ENCODE measurements at regions not wholly inside any gene's neighbourhood (a gene's known extent, or its start where the extent isn't known, plus 50 kb on each side); places are given as distances from the start of the nearest gene placed in this dataset.

GRCh38 chr20:55800552-55801245 is 204.6 kb downstream of the CBLN4 start:
- no peak for TF ChIP-seq CTCF (IDR thresholded peaks at IDR 0.05)
- H3K9me3 Mint-ChIP-seq = peaks cover 57% of the 10 kb centered on the region

GRCh38 chr20:55793986-55794385 is 211.3 kb downstream of the CBLN4 start:
- DNase-seq = no peak
- TF ChIP-seq CTCF (IDR thresholded peaks at IDR 0.05) = no peak
- H3K27ac Mint-ChIP-seq = no peak overlapping the region
- H3K4me3 Mint-ChIP-seq = no peak overlapping the region
- peaks cover 5% of the 10 kb centered on the region for H3K27me3 Mint-ChIP-seq (ENCODE audit: low read depth, poor library complexity)
- H3K9me3 Mint-ChIP-seq = peaks cover 74% of the 10 kb centered on the region
- H3K36me3 Mint-ChIP-seq (ENCODE audit: low read depth) = no peaks in the 10 kb centered on the region
- no peaks in the 10 kb centered on the region for H3K4me1 Mint-ChIP-seq

More at GRCh38 chr20:55800552-55801245, 204.6 kb downstream of the CBLN4 start:
- H3K27me3 Mint-ChIP-seq (ENCODE audit: low read depth, poor library complexity) = peaks cover 4% of the 10 kb centered on the region
- H3K36me3 Mint-ChIP-seq (ENCODE audit: low read depth) = no peaks in the 10 kb centered on the region
- H3K4me1 Mint-ChIP-seq = no peaks in the 10 kb centered on the region
- H3K4me3 Mint-ChIP-seq = no peak overlapping the region
- DNase-seq = no peak
- H3K27ac Mint-ChIP-seq = no peak overlapping the region

GRCh38 chr20:55792049-55792448 is 213.3 kb downstream of the CBLN4 start:
- peaks cover 71% of the 10 kb centered on the region for H3K9me3 Mint-ChIP-seq

DNA sequence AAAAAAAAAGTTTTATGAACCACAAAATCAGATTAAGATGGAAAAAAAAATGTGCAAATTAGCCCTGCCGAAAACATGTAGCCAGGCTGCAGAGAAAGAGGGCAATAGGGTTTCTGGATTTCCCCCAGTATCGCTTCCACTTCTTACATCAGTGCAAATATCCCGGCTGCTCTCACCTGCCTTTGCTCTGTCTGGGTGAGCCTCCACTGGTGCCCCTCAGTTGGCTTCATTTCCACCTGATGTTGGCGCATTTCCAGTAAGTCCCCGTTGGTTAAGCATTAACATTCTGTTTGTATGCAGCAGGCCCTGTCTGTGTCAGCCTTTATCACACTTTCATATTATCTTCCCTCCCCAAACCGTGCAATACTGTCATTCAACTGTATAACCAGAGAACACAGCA is 215.1 kb downstream of the CBLN4 start:
- H3K27ac Mint-ChIP-seq = no peak overlapping the region
- H3K9me3 Mint-ChIP-seq = peaks cover 65% of the 10 kb centered on the region
- no peak for TF ChIP-seq CTCF (IDR thresholded peaks at IDR 0.05)
- no peaks in the 10 kb centered on the region for H3K4me1 Mint-ChIP-seq
- no peak overlapping the region for H3K4me3 Mint-ChIP-seq
- peaks cover 5% of the 10 kb centered on the region for H3K27me3 Mint-ChIP-seq (ENCODE audit: low read depth, poor library complexity)
- H3K36me3 Mint-ChIP-seq (ENCODE audit: low read depth) = no peaks in the 10 kb centered on the region
- DNase-seq = no peak

More at GRCh38 chr20:55792049-55792448, 213.3 kb downstream of the CBLN4 start:
- Mint-ChIP-seq H3K27ac (no peak overlapping the region), H3K4me1 (no peaks in the 10 kb centered on the region), H3K36me3 (ENCODE audit: low read depth) (no peaks in the 10 kb centered on the region), H3K27me3 (ENCODE audit: low read depth, poor library complexity) (peaks cover 5% of the 10 kb centered on the region), H3K4me3 (no peak overlapping the region)
- DNase-seq = no peak
- TF ChIP-seq CTCF (IDR thresholded peaks at IDR 0.05) = no peak

DNA sequence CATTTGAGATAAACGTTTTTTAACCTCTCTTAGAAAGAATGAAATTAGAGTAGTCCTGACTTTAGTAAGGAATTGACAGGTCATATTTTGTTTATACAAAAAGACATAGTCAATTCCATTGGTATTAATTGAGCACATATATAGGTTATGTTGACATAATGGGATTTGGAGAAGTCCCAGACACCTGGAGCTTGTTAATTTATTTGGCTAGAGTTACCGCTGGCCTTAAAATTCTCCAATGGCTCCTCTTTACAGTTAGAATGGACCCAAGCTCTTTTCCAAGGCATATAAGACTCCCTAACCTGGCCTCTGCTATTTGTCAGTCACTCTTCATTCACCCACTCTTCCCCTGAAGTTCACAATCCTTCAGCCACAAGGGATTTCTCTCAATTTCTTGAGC is 221.3 kb downstream of the CBLN4 start:
- peaks cover 42% of the 10 kb centered on the region for H3K9me3 Mint-ChIP-seq
- no peaks in the 10 kb centered on the region for H3K36me3 Mint-ChIP-seq (ENCODE audit: low read depth)
- no peaks in the 10 kb centered on the region for H3K4me1 Mint-ChIP-seq
- no peak overlapping the region for H3K27ac Mint-ChIP-seq
- H3K27me3 Mint-ChIP-seq (ENCODE audit: low read depth, poor library complexity) = peaks cover 3% of the 10 kb centered on the region
- DNase-seq = no peak
- no peak overlapping the region for H3K4me3 Mint-ChIP-seq
- TF ChIP-seq CTCF (IDR thresholded peaks at IDR 0.05) = no peak

DNA sequence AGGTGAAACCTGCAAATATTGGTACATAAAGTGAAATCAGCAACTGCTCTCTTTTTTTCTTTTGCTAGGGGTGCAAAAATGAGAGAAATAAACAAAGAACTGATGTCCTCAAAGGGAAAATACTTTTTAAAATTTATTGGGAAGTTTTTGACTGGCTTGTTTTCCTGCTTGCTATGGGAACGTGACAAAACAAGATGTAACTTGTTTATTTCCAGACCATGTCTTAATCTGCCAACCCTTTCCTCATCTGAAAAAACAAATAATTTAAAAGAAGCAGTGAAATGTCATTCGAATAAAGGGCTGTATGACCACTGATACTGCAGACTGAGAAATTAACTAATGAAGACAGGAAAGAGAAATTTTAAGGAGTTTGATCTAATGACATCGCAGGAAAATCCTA is 221.9 kb downstream of the CBLN4 start:
- no peak for DNase-seq
- no peak for TF ChIP-seq CTCF (IDR thresholded peaks at IDR 0.05)

More for the DNA sequence above, 221.9 kb downstream of the CBLN4 start:
- Mint-ChIP-seq H3K4me3 (no peak overlapping the region), H3K4me1 (no peaks in the 10 kb centered on the region), H3K27ac (no peak overlapping the region), H3K36me3 (ENCODE audit: low read depth) (no peaks in the 10 kb centered on the region), H3K9me3 (peaks cover 44% of the 10 kb centered on the region), H3K27me3 (ENCODE audit: low read depth, poor library complexity) (peaks cover 5% of the 10 kb centered on the region)
